Chondrocyte (in vitro differentiated cells): ENCODE measurements at regions not wholly inside any gene's neighbourhood (a gene's known extent, or its start where the extent isn't known, plus 50 kb on each side); places are given as distances from the start of the nearest gene placed in this dataset.

ENCODE experiments used
- DNase-seq: peaks from one replicate; pipeline ENCODE4 v3.0.0; 2021; ENCODE audit warnings: mixed read lengths, low spot score
- H3K27ac Mint-ChIP-seq: one replicate; pipeline ENCODE4 v1.8.0; 2021; ENCODE audit warnings: mild to moderate bottlenecking, moderate library complexity, mixed read lengths; ENCODE audit not compliant: unreplicated experiment
- H3K27me3 Mint-ChIP-seq: 2 replicates; pipeline ENCODE4 v1.8.0; 2021; ENCODE audit warnings: low read depth, mixed read lengths
- H3K36me3 Mint-ChIP-seq: 2 replicates; pipeline ENCODE4 v1.8.0; 2021; ENCODE audit warnings: low read depth, mixed read lengths
- H3K4me1 Mint-ChIP-seq: 2 replicates; pipeline ENCODE4 v1.8.0; 2021; ENCODE audit warnings: low read depth, mild to moderate bottlenecking, mixed read lengths
- H3K4me3 Mint-ChIP-seq: one replicate; pipeline ENCODE4 v1.8.0; 2021; ENCODE audit warnings: mild to moderate bottlenecking, moderate library complexity, mixed read lengths; ENCODE audit not compliant: unreplicated experiment
- H3K9me3 Mint-ChIP-seq: 2 replicates; pipeline ENCODE4 v1.8.0; 2021; ENCODE audit warnings: low read depth, mixed read lengths
- CTCF ChIP-seq: fragments of 200-600 bp; sonication (generic); IDR thresholded peaks from 2 replicates; pipeline ENCODE4 v1.5.0; 2021; ENCODE audit warnings: antibody characterized with exemption, mild to moderate bottlenecking, moderate library complexity

GRCh38 chr3:110106805-110107204 is 769.5 kb upstream of the DPPA4 start:
- no peak overlapping the region for H3K4me3 Mint-ChIP-seq
- peaks cover 2% of the 10 kb centered on the region for H3K27me3 Mint-ChIP-seq
- TF ChIP-seq CTCF: no peak
- no peak for DNase-seq
- no peaks in the 10 kb centered on the region for H3K36me3 Mint-ChIP-seq
- peaks cover 2% of the 10 kb centered on the region for H3K9me3 Mint-ChIP-seq
- H3K4me1 Mint-ChIP-seq: no peaks in the 10 kb centered on the region
- no peak overlapping the region for H3K27ac Mint-ChIP-seq

- Mint-ChIP-seq H3K27ac (no peak overlapping the region), H3K4me3 (no peak overlapping the region), H3K4me1 (no peaks in the 10 kb centered on the region), H3K27me3 (no peaks in the 10 kb centered on the region), H3K9me3 (peaks cover 3% of the 10 kb centered on the region), H3K36me3 (no peaks in the 10 kb centered on the region)
- DNase-seq: no peak
- TF ChIP-seq CTCF: no peak
Observed at GRCh38 chr3:110123946-110124345, 786.6 kb upstream of the DPPA4 start.

- TF ChIP-seq CTCF: no peak
- Mint-ChIP-seq H3K27ac (no peak overlapping the region), H3K36me3 (no peaks in the 10 kb centered on the region), H3K27me3 (no peaks in the 10 kb centered on the region), H3K4me1 (no peaks in the 10 kb centered on the region), H3K9me3 (peaks cover 5% of the 10 kb centered on the region), H3K4me3 (no peak overlapping the region)
- no peak for DNase-seq
Observed at GRCh38 chr3:110126065-110126464, 788.7 kb upstream of the DPPA4 start.

- Mint-ChIP-seq H3K9me3 (peaks cover 20% of the 10 kb centered on the region), H3K36me3 (peaks cover 4% of the 10 kb centered on the region), H3K4me1 (peaks cover 7% of the 10 kb centered on the region), H3K4me3 (no peak overlapping the region), H3K27ac (no peak overlapping the region), H3K27me3 (no peaks in the 10 kb centered on the region)
- no peak for DNase-seq
- no peak for TF ChIP-seq CTCF
Observed at GRCh38 chr3:110133971-110134370, 796.6 kb upstream of the DPPA4 start.

GRCh38 chr3:110139048-110139447 is 801.7 kb upstream of the DPPA4 start:
- Mint-ChIP-seq H3K4me3 (no peak overlapping the region), H3K27ac (no peak overlapping the region), H3K9me3 (peaks cover 7% of the 10 kb centered on the region), H3K27me3 (no peaks in the 10 kb centered on the region), H3K4me1 (peaks cover 5% of the 10 kb centered on the region), H3K36me3 (peaks cover 4% of the 10 kb centered on the region)
- DNase-seq: no peak
- TF ChIP-seq CTCF: no peak
